HG03565 (cell line): ENCODE measurements at regions not wholly inside any gene's neighbourhood (a gene's known extent, or its start where the extent isn't known, plus 50 kb on each side); places are given as distances from the start of the nearest gene placed in this dataset.
A peak's percentile ranks its signal among the peaks of the same experiment; 100 is the strongest.
"Not testable (repeated sequence)": the region's sequence is repeated elsewhere in the genome, so short reads cannot be mapped to it uniquely, and the experiment has no call there.

Experiments
- ATAC-seq: cut with Tn5 transposase; IDR thresholded peaks from one replicate; pipeline ENCODE4 v1.9.1; 2021; ENCODE audit warnings: mild to moderate bottlenecking, moderate library complexity; ENCODE audit not compliant: unreplicated experiment

DNA sequence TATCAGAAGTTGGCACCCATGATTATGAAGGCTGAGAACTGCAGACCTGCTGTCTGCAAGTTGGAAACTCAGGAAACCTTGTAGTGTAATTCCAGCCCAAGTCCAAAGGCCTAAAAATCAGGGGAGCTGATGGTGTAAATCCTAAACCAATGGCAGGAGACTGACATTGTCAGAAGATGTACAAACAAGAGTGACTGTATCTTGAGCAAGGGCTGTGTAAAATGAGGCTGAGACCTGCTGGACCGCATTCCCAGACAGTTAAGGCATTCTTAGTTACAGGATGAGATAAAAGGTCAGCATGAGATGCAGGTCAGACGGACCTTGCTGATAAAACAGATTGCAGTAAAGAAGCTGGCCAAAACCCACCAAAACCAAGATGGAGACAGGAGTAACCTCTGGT, 147.7 kb downstream of the COG6 start:
- no peak for ATAC-seq

- no peak for ATAC-seq
Measured at GRCh38 chr13:39803851-39804250, 148.4 kb downstream of the COG6 start.

DNA sequence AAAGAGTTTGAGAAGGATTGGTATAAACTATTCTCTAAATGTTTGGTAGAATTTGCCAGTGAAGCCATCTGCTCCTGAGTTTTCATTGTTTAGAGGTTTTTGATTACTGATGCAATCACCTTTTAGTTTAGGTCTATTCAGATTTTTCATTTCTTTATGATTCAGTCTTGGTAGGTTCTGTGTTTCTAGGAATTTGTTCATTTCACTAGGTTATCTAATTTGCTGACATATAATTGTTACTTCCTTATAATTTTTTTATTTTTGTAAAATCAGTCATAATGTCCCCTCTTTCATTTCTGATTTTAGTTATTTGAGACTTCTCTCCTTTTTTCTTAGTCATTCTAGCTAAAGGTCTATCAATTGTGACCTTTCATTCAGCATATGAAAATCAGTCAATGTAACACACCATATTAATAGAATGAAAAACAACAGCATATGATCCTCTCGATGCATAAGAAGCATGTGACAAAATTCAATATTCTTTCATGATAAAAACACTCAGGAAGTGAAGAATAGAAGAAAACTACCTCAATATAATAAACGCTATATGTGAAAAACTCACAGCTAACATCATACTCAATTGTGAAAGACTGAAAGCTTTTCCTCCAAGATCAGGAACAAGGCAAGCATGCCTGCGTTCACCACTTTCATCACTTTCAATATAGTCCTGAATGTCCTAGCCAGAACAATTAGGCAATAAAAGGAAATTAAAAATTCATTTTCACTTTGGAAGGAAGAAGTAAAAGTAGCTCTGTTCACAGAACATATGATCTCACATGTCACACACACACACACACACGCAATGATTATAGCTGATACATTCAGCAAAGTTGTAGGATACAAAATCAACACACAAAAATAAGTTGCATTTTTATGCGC, 149.1 kb downstream of the COG6 start:
- no peak for ATAC-seq

- no peak for ATAC-seq
Measured at GRCh38 chr13:39809466-39809865, 154.0 kb downstream of the COG6 start.

DNA sequence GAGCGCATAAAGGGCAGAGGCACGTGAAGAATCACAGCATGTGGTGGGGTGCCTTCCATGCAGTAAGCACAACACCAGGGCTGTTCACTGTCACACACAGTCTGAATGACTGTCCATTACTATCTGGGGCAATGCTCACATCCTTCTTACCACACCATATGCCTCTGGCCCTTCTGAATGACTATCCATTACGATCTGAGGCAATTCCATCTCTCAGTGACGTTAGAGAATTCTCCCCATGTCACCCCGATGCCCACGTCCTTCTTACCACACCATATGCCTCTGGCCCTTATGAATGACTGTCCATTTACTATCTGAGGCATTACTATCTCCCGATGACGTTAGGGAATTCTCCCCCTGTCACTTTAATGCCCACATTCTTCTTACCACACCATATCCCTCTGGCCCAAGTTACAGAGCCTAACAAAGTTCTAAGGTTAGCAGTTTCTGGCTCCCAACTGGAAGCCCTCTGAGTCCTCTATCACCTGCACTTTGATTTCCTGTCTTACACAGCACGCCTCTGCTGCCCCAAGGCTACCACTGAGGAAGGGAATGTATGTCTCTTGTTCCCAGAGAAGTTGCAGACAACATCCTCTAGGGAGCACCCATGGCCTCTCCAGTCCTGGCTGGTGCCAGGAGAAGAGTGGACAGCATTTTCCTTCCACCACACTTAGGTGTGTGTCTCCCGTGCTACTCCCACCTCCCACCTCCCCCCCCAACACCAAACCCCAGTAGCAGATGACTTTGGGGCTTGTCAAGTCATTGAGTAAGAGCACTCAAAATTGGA, 154.8 kb downstream of the COG6 start:
- no peak for ATAC-seq

GRCh38 chr13:39811051-39811450, 155.6 kb downstream of the COG6 start:
- ATAC-seq: no peak

- no peak for ATAC-seq
Measured at GRCh38 chr13:39811696-39812095, 156.2 kb downstream of the COG6 start.

GRCh38 chr13:39815345-39816111, 160.1 kb downstream of the COG6 start:
- no peak for ATAC-seq

DNA sequence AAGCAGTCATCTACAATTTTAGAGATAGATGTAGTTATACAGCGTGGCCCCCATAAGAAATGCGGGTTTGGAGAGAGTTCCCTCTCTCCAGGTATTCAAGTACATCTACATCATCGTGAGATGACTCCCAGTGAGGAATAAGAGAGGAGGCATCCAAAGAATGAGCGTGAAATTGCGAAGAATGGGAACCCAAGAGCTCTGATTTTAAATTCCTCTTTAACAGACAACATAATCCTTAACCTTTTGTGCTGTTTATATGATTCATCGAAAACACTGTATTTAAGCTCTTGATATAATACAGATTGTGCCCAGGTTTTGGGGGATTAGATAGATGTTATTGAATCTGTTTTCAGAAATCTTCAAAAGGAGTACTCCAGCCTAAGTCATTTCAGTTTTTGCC, 161.5 kb downstream of the COG6 start:
- ATAC-seq: no peak

- no peak for ATAC-seq
Measured at GRCh38 chr13:39818953-39819352, 163.5 kb downstream of the COG6 start.

GRCh38 chr13:39820606-39821005, 165.1 kb downstream of the COG6 start:
- ATAC-seq: no peak

GRCh38 chr13:39821977-39822376, 166.5 kb downstream of the COG6 start:
- no peak for ATAC-seq

DNA sequence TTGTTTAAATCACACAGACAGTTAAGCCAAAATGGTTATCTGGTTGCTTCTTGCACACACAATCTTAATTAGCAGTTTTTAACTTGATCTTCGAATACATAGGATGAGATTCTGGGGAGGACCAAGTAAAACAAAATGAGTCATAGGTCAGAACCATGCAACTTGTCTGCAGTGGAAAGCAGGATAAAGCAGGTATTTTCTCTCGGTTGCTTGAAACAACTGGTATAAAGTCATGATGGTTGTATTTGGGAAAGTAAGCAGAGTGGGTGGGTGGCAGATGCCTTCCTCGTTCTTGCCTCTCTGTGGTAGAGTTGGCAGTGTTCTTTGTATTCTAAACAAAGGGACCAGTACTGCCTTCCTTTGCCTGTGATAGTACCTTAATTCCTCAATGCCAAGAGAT, 167.0 kb downstream of the COG6 start:
- no peak for ATAC-seq

GRCh38 chr13:39823063-39823713, 167.7 kb downstream of the COG6 start:
- no peak for ATAC-seq

DNA sequence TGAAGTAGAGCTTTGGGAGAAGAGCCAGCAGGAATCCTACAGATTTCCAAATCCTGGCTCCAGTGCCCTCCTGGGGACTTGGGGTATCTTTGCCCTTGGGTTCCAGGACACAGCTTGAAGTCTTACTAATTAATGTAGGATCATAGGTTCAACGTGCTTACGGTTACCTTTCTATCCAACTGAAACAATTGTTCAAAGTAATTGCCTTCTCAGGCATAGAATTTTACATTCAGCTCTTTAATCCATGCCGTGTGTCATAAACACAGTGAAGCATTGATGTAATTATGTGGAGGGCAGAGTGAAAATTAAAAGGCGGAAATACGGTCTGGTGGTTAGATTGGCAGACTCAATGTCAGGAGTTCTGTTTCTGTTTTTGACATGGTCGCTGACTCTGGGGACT, 170.4 kb downstream of the COG6 start:
- no peak for ATAC-seq

DNA sequence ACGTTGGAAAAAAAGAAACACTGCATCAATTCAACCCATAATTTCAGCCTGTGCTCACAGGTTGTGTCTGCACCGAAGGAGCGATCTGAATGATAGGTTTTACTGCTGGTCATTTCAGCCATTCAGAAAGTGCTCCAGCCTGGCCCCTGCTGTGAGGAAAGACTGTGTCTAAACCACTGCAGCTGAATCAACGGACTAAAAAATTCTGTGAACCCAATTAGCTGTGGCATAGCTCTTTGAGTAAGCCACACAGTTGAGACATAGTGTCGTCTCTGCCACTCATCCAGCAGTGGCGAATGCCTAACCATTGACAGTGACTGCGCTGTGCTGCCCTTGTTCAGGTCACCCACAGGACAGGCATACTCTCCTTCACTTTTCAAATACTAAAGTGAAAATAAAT, 179.8 kb downstream of the COG6 start:
- no peak for ATAC-seq

- ATAC-seq: peak; percentile 41
Measured at GRCh38 chr13:39836038-39836437, 180.6 kb downstream of the COG6 start.

DNA sequence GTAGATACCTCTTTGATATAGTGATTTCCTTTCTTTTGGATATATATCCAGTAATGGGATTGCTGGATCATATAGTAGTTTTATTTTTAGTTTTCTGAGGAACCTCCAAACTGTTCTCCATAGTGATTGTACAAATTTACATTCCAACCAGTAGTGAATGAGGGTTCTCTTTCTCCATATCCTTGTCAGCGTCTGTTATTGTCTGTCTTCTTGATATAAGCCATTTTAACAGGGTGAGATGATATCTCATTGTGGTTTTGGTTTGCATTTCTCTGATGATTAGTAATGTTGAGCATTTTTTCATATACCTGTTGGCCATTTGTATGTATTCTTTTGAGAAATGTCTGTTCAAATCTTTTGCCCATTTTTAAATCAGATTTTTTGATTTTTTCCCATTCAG, 182.4 kb downstream of the COG6 start:
- not testable (repeated sequence) for ATAC-seq

DNA sequence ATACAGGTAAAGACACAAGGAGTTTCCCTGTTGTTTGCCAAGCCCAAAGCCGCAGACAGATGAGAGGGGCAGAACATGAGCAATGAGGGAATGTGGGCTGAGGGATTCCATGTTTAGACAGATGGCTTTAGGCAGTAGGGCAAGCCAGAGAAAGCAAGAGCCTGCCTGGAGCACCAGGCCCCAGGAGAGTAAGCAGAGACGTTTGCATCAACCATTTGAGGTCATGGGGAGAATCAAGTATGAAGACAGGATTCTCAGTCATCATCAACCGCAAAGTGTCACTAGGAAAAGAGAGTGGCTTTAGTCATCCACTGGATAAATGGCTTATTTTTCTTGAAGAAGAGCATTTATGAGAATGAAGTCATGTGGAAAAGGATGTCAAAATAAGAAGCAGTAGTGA, 184.7 kb downstream of the COG6 start:
- no peak for ATAC-seq

GRCh38 chr13:39847336-39847735, 191.9 kb downstream of the COG6 start:
- no peak for ATAC-seq

- ATAC-seq: no peak
Measured at GRCh38 chr13:39855236-39855635, 199.8 kb downstream of the COG6 start.
